ENCODE measurements at regions not wholly inside any gene's neighbourhood (a gene's known extent, or its start where the extent isn't known, plus 50 kb on each side); places are given as distances from the start of the nearest gene placed in this dataset.
"Not testable (repeated sequence)": the region's sequence is repeated elsewhere in the genome, so short reads cannot be mapped to it uniquely, and the experiment has no call there.

GRCh38 chr5:167348251-167348926, 943.1 kb upstream of the WWC1 start:
- no peak for DNase-seq

GRCh38 chr5:167348980-167349379, 942.5 kb upstream of the WWC1 start:
- no peak for DNase-seq

DNA sequence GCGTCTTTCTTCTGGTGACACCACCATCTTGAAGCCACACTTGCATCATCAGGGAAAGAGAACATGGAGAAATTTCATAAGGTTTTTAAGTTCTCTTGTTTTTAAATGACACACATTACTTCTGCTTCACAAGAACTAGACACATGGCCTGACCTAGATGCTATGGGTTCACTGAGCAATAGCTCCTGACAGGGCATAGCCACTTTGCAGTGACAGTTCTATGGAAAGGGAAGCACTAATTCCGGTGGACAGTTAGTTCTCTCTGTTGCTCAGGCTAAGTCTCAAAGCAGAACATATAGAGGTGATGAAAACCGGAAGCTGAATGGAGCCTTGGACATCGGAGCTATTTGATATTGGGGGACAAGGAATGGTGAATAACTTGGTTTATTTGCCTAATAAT, 940.1 kb upstream of the WWC1 start:
- no peak for DNase-seq

GRCh38 chr5:167352801-167353200, 938.6 kb upstream of the WWC1 start:
- DNase-seq: no peak

GRCh38 chr5:167355346-167355745, 936.1 kb upstream of the WWC1 start:
- DNase-seq: no peak

DNA sequence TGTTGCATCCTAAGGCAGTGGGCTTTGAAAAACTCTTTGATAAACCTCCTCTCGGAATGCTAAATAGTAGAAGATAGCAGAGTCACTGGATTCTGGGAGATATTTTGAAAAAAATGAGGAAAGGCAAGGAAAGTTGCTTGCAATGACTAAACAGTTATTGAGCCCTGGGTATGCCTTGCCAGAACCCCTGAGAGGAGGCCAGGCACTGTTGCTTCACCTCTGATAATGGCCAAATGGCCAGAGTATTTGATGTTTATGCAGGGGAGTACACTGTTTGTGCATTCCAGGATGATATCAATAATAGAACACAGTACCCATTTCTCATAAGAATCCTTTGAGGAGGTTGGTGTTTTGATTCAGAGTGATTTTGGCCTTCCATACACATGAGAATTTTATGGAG, 935.1 kb upstream of the WWC1 start:
- DNase-seq: no peak

- DNase-seq: no peak
Observed at GRCh38 chr5:167358868-167359492, 932.5 kb upstream of the WWC1 start.

DNA sequence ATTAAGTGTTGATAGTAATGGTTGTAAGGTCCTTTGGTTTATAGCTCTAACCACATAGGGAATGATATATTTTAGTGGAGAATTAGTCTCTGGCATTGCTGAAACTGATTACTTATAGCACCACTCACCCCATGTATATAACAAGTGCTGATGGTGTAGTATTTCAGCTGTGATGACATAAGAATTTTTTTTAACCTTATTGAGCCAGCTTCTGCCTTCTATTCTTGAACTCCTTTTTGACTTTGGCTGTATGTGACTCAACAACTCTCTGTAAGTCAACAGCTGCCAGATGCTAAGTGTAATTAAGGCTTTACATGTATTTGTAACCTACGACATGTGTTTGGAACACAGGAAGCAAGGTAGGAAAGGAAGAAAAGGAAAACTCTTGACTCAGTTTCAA, 929.6 kb upstream of the WWC1 start:
- DNase-seq: no peak

- DNase-seq: no peak
Observed at GRCh38 chr5:167363065-167363464, 928.4 kb upstream of the WWC1 start.

DNA sequence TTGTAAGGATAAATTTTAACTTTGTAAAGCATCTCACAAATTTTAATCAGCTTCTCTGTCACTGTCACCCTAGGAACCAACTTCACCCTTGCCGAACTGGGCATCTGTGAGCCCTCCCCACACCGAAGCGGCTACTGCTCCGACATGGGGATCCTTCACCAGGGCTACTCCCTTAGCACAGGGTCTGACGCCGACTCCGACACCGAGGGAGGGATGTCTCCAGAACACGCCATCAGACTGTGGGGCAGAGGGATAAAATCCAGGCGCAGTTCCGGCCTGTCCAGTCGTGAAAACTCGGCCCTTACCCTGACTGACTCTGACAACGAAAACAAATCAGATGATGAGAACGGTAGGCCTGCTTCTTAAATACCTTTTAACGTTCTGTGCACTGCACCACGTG, 916.3 kb upstream of the WWC1 start:
- DNase-seq: no peak

- no peak for DNase-seq
Observed at GRCh38 chr5:167378894-167379723, 912.3 kb upstream of the WWC1 start.

DNA sequence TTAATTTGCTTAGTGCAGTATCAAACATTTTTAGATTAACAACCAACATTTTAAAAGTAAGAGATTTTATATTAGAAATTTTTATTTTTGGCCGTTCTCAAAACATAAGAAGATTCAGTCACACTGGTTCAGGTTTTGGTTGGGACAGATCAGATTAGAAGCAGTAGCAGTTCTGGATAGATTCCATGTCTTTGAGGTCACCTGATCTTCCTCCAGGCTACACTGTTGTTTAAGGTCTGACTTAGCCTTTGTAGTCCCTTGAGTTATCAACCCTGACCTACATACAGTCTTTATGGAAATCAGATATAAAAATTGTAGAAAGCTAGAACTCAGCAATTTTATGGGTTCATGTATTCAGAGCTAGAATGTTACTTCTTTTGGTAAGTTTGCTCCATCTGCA, 910.0 kb upstream of the WWC1 start:
- no peak for DNase-seq

DNA sequence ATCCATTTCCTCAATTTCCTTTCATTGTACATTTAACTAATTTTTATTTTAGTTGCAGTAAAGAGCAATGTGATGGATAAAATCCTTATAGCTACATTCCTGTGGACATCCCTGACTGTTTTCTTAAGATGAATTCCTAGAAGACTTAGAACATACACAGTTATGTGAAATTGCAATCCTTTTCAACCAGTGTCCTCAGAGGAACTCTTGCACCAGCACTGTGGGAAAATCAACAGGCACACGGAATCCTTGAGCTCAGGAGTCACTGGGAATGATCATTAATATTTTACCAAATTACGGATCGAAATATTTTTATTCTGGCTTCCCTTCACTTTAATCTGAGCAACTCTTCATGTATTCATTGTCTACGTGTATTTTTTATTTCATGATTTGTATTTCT, 901.9 kb upstream of the WWC1 start:
- no peak for DNase-seq

- not testable (repeated sequence) for DNase-seq
Observed at GRCh38 chr5:167391286-167391685, 900.2 kb upstream of the WWC1 start.

DNA sequence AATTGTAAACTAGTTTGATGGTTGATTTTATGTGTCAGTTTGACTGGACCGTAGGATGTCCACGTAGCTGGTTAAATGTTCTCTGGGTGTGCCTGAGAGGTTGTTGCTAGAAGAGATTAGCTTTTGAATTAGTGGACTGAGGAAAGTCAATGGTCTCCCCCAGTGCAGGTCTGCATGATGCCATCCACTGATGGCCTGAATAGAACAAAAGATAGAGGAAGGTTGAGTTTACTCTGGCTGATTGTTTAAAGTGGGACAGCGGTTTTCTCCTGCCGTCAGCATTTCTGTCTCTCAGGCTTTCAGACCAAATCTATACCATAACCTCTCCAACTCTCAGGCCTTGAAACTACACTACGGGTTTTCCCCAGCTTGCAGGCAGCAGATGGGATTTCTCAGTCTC, 899.2 kb upstream of the WWC1 start:
- no peak for DNase-seq

DNA sequence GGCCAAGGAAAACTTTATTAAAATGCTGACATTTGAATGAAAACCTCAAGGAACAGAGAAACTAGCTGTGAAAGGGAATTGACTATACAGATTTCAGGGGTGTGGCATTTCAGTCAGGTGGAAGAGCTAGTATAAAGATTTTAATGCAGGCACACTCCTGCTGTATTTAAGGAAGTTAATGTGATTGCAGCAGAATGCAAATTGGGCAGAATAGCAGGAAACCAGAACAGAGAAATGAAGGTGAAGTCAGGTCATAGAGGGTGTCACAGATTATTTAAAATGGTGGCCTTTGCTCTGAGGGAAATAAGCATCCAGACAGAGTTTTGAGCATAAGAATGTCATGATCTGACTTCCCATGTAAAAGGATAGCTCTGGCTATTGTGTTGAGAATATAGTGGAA, 898.1 kb upstream of the WWC1 start:
- no peak for DNase-seq

DNA sequence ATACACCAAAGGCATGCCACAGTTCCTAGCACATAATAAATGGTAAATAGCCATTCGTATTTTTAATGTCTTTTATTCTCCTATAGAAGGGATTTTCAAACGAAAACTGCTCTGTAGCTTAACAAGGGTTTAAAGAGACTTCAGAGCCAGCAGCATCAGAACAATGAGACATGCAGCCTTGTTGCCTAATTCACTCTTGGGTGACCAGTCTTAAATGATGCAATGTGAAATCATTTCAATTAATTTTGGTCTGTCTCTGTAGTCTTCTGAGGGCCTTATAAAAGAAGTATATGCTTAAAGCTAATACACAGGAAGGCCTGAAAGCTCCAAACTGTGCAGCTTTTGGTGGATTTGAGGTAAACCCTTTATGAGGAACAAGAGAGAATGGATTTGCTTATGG, 888.8 kb upstream of the WWC1 start:
- no peak for DNase-seq

DNA sequence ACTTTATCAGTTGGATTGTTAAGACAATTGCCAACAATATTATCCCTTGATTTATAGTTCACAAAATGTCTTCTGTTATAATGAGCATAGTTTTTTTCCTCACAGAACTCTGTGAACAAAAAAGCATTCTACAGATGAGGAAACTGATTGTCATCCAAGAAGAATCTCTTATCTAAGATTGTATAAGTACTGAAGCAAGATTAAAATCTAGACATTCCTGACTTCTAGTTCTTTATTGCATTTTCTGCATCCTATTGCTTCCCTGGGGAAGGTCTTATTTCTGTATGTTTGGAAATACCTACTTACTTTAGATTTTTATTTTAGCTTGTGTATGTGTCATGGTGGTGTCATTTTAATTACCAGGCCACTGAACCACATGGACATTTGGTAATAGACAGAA, 884.9 kb upstream of the WWC1 start:
- no peak for DNase-seq

GRCh38 chr5:167412556-167412955, 878.9 kb upstream of the WWC1 start:
- no peak for DNase-seq

- no peak for DNase-seq
Observed at GRCh38 chr5:167413506-167413905, 877.9 kb upstream of the WWC1 start.

GRCh38 chr5:167414611-167415010, 876.8 kb upstream of the WWC1 start:
- no peak for DNase-seq

DNA sequence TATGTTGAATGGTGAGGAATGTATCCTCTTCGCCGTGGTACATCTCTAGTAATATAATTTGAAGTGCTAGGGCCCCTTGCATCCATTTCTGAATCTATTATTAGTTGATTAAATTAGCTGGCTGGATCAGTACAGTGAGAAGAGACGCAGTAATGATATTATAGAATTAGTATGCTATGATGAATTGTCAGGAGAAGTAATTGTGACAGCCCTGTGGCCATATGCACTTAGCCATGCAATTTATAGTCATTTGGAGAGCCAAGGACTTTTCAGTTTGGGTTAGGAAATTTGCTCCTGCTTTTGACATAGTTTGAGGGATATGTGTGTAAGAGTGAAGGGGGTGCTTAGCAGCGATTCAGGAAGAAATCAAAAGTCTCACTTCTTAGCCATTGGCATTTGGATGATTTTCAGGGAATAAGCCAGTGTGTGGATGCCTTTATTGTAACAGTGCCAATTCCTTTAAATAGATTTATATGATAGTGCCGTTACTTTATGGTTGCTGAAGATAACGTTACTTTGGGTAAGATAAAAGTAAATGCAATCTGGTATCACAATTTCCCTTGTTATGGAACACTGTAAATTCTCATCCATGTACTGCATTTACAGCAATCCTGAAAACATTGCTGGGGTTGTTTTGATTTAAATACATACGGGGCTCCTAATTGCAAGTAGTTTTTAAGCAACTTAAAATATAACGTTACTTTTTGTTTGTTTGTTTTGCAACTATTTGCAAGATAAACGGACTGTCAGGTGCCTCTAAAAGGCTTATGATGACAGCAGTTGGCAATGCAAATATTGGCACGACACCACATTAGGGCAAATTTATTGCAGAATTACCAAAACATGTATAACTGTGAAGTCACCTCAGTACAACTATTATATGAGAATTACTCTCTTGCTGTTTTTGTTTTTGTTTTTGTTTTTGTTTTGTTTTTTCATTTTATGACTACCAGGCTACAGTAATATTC, 875.4 kb upstream of the WWC1 start:
- no peak for DNase-seq

DNA sequence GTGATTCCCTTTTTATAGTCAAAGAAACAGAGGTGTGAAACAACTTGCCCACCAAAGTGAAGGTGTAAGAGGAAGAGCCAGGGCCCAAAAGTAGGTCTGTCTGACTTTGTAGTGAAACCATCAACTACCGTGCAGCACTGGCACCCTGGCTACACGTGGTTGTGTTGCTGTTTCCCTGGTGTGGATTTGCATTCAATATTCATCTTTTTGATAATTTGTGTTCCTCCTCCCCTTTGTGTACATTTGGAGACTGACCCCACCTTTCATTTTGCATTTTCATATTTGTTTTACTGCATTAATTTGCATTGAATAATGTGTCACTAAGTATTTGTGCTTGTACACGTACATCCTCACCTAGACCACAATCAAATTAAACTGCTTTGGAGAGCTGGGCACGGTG, 873.8 kb upstream of the WWC1 start:
- no peak for DNase-seq

All from T-helper 9 cell (primary cell).